Central memory CD4-positive, alpha-beta T cell (primary cell): ENCODE measurements at regions not wholly inside any gene's neighbourhood (a gene's known extent, or its start where the extent isn't known, plus 50 kb on each side); places are given as distances from the start of the nearest gene placed in this dataset.

Experiments used
- DNase-seq: peaks from one replicate; pipeline ENCODE4 v3.0.0; 2022

DNA sequence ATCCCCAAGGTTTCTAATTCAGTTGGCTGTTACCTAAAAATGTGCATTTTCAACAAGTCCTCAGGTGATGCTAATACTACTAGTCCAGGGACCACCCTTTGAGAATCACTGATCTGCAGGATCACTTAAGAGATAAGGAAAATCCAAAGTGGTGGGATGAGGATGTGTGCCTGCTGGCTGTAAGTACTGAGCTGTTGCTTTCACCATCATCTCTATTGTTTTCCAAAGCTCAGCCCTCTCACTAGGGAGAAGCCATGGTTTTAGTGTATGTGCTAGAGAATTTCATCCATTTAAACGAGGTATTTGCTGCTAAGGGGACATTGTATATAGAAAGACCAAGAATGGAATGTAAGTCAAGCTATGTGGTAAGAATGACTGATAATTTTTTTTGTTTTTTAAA lies 202.3 kb downstream of the KIF21A start:
- no peak for DNase-seq

DNA sequence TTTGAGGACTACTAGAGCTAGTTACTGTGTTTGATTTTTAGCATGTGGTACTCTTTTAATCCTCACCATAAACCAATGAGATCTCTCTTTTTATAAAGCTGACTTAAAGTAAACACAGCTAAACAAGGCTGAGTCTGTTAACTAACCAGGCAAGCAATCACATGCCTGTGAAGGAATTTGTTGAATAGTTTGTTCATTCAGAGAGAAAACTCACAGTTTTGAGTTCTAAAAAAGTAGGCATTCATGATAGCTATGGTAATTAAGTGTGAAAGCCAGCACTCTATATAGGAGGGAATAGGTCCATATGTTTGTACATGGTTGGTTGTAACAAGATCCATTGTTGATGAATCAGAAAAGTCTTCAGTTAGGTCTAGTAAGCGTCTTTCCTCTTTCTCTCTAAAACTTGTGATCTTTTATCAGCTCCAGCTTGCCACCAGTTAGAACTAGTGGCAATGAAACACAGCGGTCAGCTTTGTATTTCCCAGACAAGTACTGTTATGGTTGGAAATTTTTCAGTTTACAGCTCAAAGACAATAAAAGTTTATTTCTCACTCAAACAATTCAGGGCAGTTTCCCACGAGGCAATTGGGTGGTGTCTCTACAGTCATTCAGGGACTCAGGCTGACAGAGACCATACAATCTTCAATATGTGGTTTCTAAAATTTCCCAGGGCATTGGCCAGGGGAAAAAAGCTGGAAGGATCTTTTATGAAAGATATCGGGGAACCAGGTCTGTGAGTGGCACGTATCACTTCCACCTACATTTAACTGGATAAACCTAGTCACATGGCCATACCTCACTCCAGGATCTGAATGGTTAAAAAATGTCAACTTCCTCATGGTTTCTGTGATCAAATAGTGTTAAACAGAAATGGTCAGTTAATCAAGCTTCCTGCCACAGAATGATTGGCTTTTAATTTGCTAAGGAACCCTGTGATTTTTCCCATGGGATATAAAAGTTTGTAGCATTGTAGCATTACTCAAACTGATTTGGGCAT lies 203.1 kb downstream of the KIF21A start:
- no peak for DNase-seq

DNA sequence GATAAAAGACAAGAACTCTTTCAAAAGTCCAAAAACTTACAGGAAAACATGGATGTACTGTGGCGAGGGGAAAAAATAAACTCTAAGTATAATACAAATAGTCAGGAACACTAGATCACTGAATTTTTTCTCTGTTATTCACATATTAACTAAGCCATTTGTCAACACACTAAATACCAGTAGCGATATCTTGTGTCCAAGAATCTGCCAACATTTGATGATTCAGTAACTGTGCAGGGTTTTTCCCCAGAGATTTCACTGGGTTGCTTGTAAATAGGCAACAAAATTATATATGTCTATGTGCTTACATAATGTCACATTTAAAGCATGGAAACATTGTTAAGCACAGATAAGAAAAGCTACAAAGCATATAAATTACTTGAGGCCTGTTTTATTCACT lies 205.9 kb downstream of the KIF21A start:
- DNase-seq, result no peak

DNA sequence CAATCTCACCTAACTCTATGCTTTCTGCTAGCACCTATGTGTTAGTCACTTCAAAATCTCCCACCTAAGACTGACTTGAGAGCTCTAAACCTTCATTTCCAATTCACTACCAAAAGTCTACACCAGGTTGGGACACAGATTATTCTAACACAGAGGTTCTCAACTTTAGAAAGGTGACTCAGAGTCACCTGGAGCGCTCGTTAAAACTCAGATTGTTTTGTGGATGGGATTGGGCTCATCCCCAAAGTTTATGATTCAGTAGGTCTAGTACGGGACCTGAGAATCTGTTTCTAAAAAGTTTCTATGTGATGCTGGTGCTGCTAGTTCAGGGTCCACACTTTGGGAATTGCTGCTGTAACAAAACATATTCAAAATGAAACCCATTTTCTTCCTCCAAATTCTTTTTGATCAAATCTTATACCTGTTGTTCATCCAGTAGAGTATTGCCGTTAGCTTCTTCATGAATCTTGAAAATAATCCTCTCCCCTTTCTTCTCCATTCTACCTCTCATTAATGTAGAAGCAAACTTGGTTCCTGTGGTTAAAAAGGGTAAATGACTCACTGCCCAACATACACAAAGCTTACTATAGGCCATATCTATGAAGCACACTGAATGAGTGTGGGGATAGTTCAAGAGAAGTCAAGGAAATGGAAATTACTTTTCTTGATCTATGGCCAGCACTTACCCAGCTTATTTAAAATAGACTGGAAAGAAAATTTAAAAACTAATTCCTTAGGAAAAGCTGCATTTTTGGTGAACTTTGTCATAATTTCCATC lies 206.7 kb downstream of the KIF21A start:
- DNase-seq, result no peak

DNA sequence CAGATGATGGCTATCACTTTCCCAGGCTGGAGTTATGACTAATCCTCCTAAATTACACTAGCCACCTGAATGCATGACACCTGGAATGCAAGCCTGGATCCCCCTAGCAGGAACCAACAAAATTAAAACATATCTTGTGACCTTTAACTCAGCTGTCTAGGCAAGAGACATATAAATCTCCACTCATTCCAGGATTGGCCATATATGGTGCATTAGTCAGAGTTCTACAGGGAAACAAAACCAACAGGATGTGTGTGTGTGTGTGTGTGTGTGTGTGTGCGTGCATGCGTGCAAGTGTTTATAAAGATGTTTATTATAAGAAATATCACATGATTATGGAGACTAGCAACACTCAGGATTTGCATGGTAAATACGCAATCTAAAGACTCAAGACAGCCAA lies 212.8 kb downstream of the KIF21A start:
- no peak for DNase-seq

DNA sequence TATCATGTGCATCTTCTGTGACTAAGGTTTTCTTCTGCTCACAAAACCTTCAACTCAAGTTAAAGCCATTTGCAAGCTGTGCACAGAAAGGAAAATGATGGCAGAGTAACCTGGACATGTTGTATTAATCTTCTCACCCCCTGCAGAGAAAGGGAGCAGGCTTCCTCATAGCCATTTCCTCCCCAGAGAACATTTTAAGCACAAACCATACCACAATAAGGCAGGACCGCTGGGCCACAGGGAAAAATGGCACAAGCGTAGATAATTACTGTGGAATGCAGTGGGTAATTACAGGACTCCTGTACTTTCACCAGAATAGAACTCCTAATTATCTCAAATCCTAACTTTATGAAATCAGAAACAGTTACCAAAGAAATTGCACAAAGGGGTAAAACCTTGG lies 215.7 kb downstream of the KIF21A start:
- DNase-seq, result no peak

DNA sequence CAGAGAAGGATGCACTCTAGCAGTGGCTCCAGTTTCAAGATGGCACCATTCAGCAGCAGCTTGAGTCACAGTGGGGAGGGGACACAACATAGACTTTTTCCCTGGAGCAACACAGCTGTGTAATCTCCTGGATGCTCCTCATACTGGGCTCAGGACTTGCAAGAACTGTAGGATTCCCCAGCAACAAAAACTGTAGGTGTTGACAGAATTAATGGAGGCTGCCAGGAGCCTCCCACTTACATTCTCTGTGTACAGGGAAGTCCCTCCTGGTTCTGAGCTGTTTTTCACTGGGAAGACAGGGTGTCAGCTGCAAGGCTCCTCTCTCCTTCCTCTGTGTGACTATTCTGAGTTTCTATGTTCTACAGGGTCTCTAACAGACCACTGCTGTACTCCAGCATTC lies 217.9 kb downstream of the KIF21A start:
- no peak for DNase-seq

DNA sequence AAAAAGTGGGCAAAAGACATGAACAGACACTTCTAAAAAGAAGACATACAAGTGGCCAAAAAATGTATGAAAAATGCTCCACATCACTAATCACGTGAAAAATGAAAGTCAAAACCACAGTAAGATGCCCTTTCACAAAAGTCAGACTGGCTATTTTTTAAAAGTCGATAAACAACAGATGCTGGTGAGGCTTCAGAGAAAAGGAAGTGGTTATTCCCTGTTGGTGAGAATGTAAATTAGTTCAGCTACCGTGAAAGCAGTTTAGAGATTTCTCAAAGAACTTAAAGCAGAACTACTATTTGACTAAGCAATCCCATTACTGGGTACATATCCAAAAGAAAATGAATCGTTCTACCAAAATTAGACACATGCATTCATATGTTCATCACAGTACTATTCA lies 237.0 kb downstream of the KIF21A start:
- no peak for DNase-seq

DNA sequence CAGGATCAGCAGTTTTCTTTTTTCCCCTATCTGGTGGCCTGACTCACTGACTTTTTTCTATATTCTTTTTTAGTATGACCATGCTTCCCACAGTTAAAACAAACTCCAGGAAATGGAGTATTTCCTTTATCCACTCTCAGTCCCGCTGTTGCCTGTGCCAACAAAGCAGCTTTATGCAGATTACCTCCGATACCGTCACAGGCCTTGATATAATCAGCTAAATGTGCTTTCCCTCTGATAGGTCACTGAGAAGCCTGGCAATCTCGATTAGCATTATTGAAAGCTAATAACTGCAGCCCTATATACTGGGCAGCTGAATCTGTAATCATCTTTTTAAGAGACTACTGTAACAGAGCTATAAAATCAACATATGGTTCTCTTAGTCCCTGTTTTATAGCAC lies 243.6 kb downstream of the KIF21A start:
- no peak for DNase-seq

DNA sequence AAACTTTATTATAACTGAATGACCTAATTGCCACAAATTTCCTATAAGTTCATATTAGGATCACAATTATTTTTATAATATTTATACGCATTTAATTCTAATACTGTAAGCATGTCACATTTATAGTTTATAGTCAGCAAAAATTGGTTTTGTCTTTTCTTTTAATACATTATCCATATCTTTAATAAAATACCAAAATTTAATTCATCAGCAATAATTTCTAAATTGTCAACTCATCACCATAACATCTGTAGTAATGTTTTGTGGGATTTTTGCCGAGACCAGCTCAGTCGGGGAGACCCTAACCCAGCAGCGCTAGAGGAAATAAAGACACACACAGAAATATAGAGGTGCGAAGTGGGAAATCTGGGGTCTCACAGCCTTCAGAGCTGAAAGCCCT lies 254.2 kb downstream of the KIF21A start:
- DNase-seq, result no peak

DNA sequence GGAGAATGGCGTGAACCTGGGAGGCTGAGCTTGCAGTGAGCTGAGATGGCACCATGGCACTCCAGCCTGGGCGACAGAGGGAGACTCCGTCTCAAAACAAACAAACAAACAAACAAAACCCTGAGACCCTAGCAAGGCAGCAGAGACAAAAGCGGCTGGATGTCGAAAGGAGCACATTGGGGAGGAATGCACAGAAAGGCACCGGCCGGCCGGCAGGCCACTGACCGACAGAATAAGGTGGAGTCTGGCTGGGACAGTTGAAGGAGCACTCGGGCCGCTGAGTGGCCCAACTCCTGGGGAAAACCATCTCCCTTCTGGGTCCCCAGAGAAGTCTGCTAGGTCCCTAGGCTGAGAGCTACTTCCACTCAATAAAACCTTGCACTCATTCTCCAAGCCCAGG lies 256.2 kb downstream of the KIF21A start:
- DNase-seq, result no peak

DNA sequence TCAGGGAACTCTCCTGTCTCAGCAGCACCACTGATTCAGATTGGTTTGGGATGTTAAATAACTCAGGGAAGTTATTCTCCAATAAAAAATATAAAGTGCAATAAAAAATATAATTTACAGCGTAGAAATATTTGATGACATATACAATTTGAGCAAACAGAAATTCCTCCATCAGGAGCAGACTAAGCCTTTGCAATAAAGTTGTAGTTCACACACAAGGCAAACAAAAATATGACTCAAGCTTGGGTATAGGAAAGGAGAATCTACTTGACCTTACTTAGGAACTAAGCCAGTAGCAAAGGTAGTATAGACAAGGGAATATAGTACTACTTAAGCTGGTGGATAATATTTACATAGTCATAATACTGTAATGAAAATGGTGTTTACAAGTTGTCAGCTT lies 264.1 kb downstream of the KIF21A start:
- no peak for DNase-seq

DNA sequence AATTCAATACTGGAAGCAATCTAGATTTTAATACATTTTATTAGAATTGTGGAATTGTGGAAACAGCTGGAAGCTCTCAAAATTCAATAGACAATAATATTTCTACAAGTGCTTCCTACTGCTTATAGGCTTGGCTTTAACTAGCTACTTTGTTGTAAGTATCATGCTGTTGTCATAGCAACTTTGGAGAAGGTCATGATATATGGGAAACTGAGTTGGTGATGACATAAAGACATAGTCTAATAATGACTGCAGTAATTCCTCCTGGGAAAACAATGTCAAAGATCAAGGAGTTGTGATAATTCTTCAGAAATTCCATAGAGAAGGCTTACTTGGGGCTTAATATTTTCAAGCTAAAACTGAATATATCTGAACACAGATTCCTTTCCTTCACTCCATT lies 266.6 kb downstream of the KIF21A start:
- DNase-seq, result no peak

DNA sequence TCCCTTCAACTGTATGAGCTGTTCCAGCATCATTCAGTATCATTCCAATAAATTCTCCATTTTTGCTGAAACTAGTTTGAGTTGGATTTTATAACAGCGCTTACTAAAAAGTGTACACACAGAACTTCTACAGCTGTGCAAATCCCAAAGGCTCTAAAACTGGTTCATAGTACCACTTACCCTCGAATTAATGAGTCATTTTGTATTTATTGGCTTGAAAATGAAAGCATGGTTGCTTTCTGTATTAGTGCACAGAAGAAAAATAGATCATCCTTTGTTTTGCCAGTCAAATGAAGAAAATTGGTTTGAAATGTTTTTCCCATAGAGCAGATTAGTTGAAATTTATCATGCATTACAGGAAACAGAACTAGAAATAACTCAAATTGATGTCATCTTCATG lies 268.3 kb upstream of the CPNE8 start:
- no peak for DNase-seq

DNA sequence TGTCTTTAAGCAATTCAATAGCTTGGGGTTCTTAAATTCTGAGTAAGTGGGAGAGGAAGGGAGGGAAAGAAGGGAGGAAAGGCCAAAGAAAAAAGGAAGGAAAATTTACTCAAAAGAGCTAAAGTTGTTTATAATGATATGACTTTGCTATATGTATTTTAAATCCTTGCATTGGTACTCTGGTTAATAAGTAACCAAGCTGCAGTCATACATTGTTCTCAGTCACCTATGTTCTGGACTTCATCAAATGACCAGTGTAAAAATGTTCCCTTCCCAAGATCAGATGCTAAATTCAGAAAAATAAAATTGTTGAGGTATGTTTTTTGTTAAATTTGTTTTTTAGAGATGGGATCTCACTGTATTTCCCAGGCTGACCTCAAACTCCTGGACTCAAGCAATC lies 259.9 kb upstream of the CPNE8 start:
- no peak for DNase-seq

DNA sequence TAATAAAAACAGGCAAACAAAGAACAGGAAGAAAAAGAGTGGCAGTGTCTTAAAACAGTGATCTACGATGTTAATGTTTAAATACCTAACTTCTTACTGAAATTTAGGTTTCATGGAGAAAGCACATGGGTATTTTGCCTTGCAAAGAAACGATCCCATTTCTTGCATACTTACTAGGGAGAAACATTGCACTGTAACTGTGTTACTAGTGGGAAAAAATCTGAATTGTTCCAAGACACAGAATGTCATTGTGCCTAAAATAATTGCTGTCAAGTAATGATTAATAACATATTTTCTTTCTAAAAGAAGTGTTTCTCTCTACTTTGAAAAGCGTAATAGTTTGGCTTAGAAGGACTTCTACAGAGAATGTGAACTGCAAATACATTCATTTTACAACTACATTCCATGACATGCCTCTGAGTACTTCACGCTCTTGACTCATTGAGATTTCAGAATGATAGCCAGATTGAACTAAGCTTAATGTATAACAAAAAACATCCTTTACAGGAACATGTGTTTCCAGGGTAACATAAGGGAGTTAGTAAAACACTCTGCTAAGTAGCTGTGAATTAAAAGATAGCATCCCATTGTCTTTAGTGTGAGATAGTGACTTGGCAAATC lies 256.2 kb upstream of the CPNE8 start:
- DNase-seq, result no peak

DNA sequence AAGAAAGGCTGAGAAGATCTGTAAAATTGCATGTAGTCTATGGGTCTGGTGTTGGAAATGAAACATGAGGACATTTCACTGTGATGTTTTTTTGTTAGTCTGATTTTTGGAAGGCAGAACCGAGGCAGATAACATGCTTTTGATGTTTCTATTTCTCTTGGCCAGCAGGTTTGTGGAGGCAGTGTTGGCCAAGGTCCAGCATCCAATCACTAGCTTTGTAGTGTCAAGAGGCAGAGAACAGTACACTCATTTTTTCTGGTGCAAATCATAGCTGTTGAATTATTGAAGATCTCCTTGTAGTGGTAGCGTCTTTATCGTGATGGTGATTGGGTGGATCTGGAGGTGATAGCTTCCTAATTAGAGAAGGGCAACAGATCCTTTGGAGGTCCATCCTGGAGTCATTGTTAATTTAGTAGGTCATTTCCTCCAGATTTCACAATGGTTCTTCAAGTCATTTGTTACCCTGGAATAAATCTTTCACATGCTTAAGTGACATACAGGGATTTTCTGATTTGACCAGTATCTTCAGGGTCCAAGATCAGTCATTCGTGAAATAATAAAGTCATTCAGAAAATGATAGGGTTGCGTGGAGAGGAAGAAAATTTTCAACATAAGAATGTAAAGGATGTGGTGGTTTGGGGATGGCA lies 252.4 kb upstream of the CPNE8 start:
- DNase-seq, result no peak

DNA sequence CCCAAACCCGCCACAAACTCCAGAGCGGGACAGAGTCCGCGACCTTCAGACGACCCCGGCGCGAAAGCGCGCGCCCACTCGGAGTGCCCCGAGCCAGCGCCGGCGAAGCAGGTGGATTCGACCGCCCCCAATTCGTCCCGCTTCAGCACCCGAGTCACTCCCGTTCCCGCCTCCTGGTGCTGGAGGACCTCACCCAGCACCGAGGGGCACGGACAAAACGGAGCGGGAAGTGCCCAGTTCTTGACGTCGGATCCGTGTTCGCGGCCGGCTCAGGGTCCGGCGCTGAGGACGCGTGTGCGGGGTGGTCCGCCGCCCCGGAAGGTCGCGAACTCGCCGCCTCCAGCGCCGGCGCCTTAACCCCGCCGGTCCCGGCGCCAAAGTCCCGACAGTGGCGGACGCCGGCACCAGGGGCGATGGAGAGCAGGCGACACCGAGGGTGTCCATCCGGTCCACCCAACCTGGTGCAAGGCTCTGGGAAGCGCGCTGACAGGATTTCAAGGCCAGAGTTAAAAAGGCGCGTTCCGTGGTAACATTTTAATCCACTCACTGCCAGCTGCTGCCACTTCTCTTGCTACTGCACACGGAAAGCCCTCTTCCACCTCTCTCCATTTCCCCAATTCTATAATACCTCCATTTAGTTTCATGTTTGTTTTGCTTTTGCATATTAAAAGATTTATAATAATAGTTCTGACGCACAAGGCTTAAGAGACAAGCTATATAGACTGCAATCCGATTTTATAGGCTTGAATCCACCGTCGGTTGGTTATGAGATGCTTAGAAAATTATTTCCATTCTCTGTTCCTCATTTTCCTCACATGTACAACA lies 240.0 kb upstream of the CPNE8 start:
- no peak for DNase-seq

DNA sequence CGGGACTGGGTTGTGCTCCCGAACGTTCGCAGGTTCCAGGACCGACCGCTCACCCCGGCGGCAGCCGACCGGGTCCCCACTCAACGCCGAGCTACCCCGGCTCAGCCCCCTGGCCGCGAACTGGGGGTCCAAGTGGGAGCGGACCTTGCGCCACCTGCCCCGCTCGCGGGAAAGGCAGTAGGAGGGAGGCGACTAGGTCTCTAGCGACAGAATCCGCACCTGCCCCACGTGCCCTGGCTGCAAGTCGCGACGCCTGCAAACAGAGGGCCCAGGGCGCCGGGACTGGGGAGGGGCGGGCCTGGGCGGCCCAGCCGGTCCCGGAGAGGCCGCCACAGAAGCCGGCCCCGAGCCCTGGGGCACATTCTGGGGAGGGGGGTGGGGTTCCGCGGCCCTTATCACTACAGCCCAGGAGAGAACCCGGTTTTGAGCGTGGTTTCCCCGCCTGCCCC lies 239.2 kb upstream of the CPNE8 start:
- DNase-seq, result no peak

DNA sequence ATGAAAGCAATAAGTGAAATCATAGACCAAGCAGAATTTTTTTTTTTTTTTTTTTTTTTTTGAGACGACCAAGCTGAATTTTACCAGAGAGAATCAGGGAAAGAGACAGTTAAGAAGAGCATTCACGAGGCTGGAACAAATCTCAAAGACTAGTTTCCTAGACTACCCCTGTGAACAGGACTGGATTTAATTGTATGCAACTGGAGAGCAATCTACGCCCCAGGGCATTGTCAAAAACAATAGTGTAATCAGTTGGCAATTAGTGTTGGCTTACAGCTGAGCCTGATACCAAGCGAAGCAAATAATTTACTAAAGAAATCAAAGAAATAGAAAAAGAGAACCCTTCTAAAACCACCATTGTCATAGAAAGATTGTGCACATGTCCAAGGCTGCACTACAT lies 232.9 kb upstream of the CPNE8 start:
- DNase-seq, result no peak

DNA sequence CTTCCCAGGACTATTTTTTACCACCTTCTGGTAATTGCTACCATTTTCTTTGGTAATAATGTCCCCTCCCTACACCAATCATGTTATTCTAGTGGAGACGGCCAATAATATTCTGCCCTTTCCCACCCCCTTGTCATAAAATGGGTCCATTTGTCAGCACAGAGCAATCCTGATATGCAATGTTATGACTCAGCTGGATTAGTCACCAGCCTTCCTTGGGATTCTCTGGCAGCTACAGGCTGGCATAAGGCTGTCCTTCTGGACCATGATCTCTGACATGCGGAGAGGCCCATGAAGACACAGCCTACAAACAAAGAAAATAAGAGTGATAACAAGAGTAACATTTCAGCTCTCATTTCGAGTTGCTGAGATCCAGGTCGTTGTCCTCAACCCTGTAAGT lies 222.0 kb upstream of the CPNE8 start:
- DNase-seq, result no peak

DNA sequence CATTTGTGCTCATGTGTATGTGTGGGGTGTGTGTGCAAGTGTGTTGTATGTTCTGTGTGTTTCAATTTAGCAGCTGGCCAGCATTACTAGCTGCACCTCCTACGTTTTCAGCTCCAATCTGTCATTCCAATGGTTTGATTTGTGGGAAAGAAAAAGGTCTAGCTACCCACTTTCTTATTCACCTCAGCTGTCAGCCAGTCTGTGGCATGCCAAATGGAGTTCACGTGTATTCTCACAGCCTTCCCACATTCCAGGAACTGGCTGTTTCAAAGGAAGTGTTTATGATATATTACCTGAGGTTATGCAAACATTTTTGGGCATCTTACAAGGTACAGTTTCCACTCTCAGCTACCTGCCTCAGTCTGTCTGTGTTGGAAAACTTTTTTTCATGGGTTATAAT lies 220.2 kb upstream of the CPNE8 start:
- no peak for DNase-seq
